Suprapubic skin (tissue), 4 donors: ENCODE measurements at regions not wholly inside any gene's neighbourhood (a gene's known extent, or its start where the extent isn't known, plus 50 kb on each side); places are given as distances from the start of the nearest gene placed in this dataset.
"Not testable (repeated sequence)": the region's sequence is repeated elsewhere in the genome, so short reads cannot be mapped to it uniquely, and the experiment has no call there.

Experiments used
- CTCF ChIP-seq, 2 donors: fragments of 200-600 bp in 1 of 2; fragments of 450-650 bp in 1 of 2; sonication (generic) in 1 of 2; IDR thresholded peaks; one replicate each; pipeline ENCODE4 v1.5.1; 2016 to 2019; ENCODE audit warnings: antibody characterized with exemption in 2 of 2, mild to moderate bottlenecking in 1 of 2, moderate library complexity in 1 of 2
- POLR2A ChIP-seq, 2 donors: fragments of 450-650 bp; IDR thresholded peaks; one replicate each; pipeline ENCODE4 v1.6.1; 2017; ENCODE audit warnings: antibody characterized with exemption in 2 of 2, mild to moderate bottlenecking in 2 of 2, moderate library complexity in 2 of 2
- POLR2AphosphoS5 ChIP-seq, 3 donors: sonication (generic); formaldehyde crosslinking; IDR thresholded peaks; one replicate each; pipeline ENCODE4 v1.6.1; 2017; ENCODE audit warnings: antibody characterized with exemption in 3 of 3

GRCh38 chr11:134979089-134979457 lies 567.0 kb upstream of the B3GAT1 start:
- not testable (repeated sequence) for TF ChIP-seq CTCF, POLR2AphosphoS5, POLR2A (IDR thresholded peaks at IDR 0.05)
